Thymus (tissue), 11 donors: ENCODE measurements at regions not wholly inside any gene's neighbourhood (a gene's known extent, or its start where the extent isn't known, plus 50 kb on each side); places are given as distances from the start of the nearest gene placed in this dataset.

Experiments
- DNase-seq, 9 donors: peaks; one replicate each; pipeline ENCODE4 v3.0.0-alpha.2; 2013; ENCODE audit warnings: low spot score in 9 of 9, low read depth in 6 of 9, missing footprints in 1 of 9
- H3K27ac ChIP-seq, 2 donors: one replicate each; pipeline ENCODE4 v1.5.1; 2013; ENCODE audit warnings: control low read depth in 1 of 2, low read depth in 1 of 2, low read length in 1 of 2, mild to moderate bottlenecking in 1 of 2, moderate library complexity in 1 of 2
- H3K27me3 ChIP-seq, 2 donors: one replicate each; pipeline ENCODE4 v1.5.1; 2013; ENCODE audit warnings: low read length in 1 of 2; ENCODE audit not compliant: control insufficient read depth in 2 of 2, insufficient read depth in 1 of 2
- H3K36me3 ChIP-seq, 2 donors: one replicate each; pipeline ENCODE4 v1.5.1; 2013; ENCODE audit warnings: low read length in 1 of 2, mild to moderate bottlenecking in 1 of 2, moderate library complexity in 1 of 2; ENCODE audit not compliant: control insufficient read depth in 2 of 2, insufficient read depth in 2 of 2
- H3K4me1 ChIP-seq, 2 donors: one replicate each; pipeline ENCODE4 v1.5.1; 2013; ENCODE audit warnings: low read length in 2 of 2; ENCODE audit not compliant: control insufficient read depth in 2 of 2, insufficient read depth in 2 of 2
- H3K4me3 ChIP-seq, 2 donors: one replicate each; pipeline ENCODE4 v1.5.1; 2013; ENCODE audit warnings: low read length in 2 of 2, control low read depth in 1 of 2, mild to moderate bottlenecking in 1 of 2
- H3K9me3 ChIP-seq, 2 donors: one replicate each; pipeline ENCODE4 v1.5.1; 2013; ENCODE audit warnings: low read length in 1 of 2, mild to moderate bottlenecking in 1 of 2; ENCODE audit not compliant: control insufficient read depth in 2 of 2, insufficient read depth in 1 of 2
- WGBS: extraction: QIAGEN DNeasy Blood & Tissue Kit; methylation state at CpG from one replicate; pipeline ENCODE4 v1.1.7; 2013; 5-methylcytosine and 5-hydroxymethylcytosine counted together
- donor health status: healthy.

DNA sequence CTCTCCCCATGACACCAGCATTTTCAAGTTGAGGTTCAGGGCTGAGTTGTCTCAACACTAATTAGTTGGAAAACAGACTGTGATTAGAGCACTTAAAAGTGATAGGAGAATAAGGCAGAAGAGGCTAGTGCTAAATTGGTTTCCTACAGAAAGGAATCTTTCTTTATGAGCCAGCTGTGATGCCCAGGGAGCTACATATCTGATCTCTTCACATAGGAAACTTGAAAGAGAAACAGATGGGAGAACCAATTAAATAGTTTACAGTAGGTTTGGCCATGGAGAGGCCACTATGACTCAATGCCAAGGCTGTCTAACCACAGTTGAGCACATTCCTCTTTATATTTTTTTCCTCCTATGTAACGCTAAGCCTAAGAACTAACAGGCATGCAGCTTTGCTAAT is 418.3 kb upstream of the CYRIA start:
- no peak for DNase-seq

DNA sequence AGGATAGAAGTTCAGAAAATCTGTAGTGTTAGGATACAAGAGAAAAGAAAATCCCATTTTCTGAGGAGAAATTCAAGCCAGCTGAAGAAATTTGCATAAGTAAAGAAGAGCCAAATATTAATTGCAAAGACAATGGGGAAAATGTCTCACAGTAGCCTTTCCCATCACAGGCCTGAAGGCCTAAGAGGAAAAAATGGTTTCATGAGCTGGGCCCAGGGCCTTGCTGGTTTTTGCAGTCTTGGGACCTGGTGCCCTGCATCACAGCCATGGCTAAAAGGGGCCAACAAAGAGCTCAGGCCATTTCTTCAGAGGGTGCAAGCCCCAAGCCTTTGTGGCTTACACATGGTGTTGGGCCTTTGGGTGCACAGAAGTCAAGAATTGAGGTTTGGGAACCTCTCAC is 413.6 kb upstream of the CYRIA start:
- H3K9me3 ChIP-seq: peaks cover 2 to 5% of the 10 kb centered on the region in 2 donors
- H3K4me3 ChIP-seq: no peak overlapping the region
- no peaks in the 10 kb centered on the region for H3K36me3 ChIP-seq
- H3K27me3 ChIP-seq: no peaks in the 10 kb centered on the region
- no peak overlapping the region for H3K27ac ChIP-seq
- no peaks in the 10 kb centered on the region for H3K4me1 ChIP-seq
- DNase-seq: no peak

More for the DNA sequence above, 418.3 kb upstream of the CYRIA start:
- H3K9me3 ChIP-seq: peaks cover 2 to 5% of the 10 kb centered on the region in 2 donors
- H3K4me1 ChIP-seq: no peaks in the 10 kb centered on the region
- no peaks in the 10 kb centered on the region for H3K36me3 ChIP-seq
- H3K4me3 ChIP-seq: no peak overlapping the region
- 89% methylated on average over 1 of the region's 1 CpG for WGBS
- H3K27ac ChIP-seq: no peak overlapping the region
- no peaks in the 10 kb centered on the region for H3K27me3 ChIP-seq

DNA sequence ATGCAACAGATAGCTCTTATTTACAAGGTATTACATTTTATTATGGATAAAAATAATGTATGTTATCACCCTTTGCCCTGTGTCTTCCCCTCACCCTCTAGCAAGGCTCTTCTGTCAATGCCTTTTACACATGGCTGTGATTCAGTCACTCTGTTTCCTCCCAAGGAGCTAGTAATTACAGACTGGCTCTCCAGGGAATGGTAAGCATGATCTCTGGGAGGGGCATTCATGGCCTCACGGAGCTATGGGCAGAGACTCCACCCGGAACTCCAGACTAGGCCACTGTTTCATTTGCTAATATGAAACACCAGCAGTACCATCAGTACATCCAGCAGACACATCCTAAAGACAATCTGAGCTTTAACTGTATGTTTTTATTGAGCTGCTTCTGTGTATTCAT is 410.9 kb upstream of the CYRIA start:
- H3K9me3 ChIP-seq: peaks cover 2 to 5% of the 10 kb centered on the region in 2 donors
- H3K27ac ChIP-seq: no peak overlapping the region
- 85% methylated on average over 2 of the region's 2 CpGs for WGBS
- no peak overlapping the region for H3K4me3 ChIP-seq
- no peaks in the 10 kb centered on the region for H3K4me1 ChIP-seq
- H3K36me3 ChIP-seq: no peaks in the 10 kb centered on the region
- H3K27me3 ChIP-seq: no peaks in the 10 kb centered on the region
- no peak for DNase-seq

DNA sequence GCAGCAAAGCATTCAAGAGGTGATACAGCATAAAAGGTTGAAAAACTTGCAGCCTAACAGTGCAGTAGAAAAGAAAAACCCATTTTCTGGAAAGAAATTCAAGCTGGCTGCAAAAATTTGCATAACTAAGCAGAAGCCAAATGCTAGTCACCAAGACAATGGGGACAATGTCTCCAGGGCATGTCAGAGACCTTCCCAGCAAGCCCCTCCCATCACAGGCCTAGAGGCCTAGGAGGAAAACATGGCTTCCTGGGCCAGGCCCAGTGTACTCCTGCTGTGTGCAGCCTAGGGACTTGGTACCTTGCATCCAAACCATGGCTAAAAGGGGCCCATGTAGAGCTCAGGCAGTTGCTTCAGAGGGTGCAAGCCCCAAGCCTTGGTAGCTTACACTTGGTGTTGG is 405.1 kb upstream of the CYRIA start:
- H3K36me3 ChIP-seq: no peaks in the 10 kb centered on the region
- no peak for DNase-seq
- no peak overlapping the region for H3K4me3 ChIP-seq
- H3K9me3 ChIP-seq: peaks cover 0 to 2% of the 10 kb centered on the region in 2 donors
- no peaks in the 10 kb centered on the region for H3K4me1 ChIP-seq
- no peaks in the 10 kb centered on the region for H3K27me3 ChIP-seq
- H3K27ac ChIP-seq: no peak overlapping the region

DNA sequence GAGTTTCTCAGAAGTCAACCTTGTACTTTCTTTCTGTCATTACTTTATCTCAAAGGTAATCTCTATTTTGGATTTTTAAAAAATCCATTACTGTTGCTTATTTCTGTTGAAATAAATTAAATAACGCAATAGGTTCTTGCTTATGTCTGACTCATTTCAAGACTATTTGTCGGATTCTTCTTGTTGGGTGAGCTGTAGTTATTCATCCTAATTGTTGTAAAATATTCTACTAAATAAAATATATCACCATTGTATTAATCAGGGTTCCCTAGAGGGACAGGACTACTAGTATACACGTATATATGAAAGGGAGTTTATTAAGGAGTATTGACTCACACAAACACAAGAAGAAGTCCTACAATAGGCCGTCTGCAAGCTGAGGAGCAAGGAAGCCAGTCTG is 403.9 kb upstream of the CYRIA start:
- Histone ChIP-seq H3K9me3 (peaks cover 0 to 2% of the 10 kb centered on the region in 2 donors), H3K27me3 (no peaks in the 10 kb centered on the region), H3K4me1 (no peaks in the 10 kb centered on the region), H3K27ac (no peak overlapping the region), H3K36me3 (no peaks in the 10 kb centered on the region), H3K4me3 (no peak overlapping the region)
- DNase-seq: no peak
- WGBS: 94% methylated on average over 4 of the region's 4 CpGs

DNA sequence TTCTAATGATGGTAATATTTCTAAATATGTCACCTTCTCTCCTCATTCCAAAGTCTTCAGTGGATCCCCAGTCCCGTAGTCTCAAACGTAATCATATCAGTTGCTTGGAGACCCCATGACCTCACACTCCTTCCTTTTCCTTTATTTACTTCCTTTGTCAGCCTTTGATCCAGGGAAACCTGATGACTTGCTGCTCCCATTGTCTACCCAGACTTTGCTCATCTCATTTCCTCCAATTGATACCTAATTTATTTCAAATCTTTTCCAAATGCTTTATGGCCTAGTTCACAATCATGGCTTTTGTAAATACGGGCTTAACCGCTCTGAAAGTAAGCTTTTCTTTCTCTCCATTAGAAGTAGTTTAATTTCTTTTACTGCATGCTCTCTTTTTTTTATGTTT is 402.4 kb upstream of the CYRIA start:
- Histone ChIP-seq H3K4me3 (no peak overlapping the region), H3K27ac (no peak overlapping the region), H3K9me3 (peaks cover 0 to 2% of the 10 kb centered on the region in 2 donors), H3K27me3 (no peaks in the 10 kb centered on the region), H3K36me3 (no peaks in the 10 kb centered on the region), H3K4me1 (no peaks in the 10 kb centered on the region)
- no peak for DNase-seq
- 95% methylated on average over 4 of the region's 4 CpGs for WGBS

DNA sequence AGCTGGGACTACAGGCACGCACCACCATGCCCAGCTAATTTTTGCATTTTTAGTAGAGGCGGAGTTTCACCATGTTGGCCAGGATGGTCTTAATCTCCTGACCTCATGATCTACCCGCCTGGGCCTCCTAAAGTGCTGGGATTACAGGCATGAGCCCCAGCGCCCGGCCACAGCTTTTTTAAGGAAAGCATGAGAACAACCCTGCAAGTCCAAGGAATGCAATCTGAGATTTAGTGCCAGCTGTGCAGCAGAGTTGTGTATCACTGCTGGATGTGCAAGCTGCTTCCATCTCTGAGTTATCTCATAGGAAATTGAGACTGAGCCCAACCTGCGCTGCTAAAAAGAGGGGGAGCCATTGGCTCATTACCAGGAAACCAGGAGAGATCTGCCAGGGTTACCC is 399.9 kb upstream of the CYRIA start:
- H3K27me3 ChIP-seq: no peaks in the 10 kb centered on the region
- DNase-seq: no peak
- H3K9me3 ChIP-seq: no peaks in the 10 kb centered on the region
- H3K4me1 ChIP-seq: no peaks in the 10 kb centered on the region
- no peak overlapping the region for H3K4me3 ChIP-seq
- no peaks in the 10 kb centered on the region for H3K36me3 ChIP-seq
- no peak overlapping the region for H3K27ac ChIP-seq
- WGBS: 80% methylated on average over 6 of the region's 6 CpGs

DNA sequence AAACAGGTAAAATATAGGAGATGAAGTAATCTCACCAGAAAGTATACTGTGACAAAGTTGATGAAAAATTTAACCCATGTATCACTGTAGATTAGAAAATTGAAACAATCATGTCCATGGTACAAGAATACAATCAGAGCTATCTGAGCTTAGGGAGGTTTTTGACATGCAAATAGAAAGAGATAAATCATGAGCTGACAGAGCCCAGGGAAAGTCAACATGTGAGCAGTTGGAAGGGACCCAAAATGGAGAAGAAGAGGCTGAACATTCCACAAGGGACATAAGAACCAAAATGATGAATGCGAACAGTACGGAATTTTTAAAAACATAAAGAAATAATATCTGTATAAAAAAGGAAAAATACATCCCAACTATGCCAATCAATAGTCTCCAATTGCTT is 395.4 kb upstream of the CYRIA start:
- no peak overlapping the region for H3K4me3 ChIP-seq
- H3K36me3 ChIP-seq: no peaks in the 10 kb centered on the region
- 96% methylated on average over 2 of the region's 2 CpGs for WGBS
- H3K27me3 ChIP-seq: no peaks in the 10 kb centered on the region
- H3K4me1 ChIP-seq: no peaks in the 10 kb centered on the region
- H3K27ac ChIP-seq: no peak overlapping the region
- DNase-seq: no peak
- H3K9me3 ChIP-seq: no peaks in the 10 kb centered on the region

DNA sequence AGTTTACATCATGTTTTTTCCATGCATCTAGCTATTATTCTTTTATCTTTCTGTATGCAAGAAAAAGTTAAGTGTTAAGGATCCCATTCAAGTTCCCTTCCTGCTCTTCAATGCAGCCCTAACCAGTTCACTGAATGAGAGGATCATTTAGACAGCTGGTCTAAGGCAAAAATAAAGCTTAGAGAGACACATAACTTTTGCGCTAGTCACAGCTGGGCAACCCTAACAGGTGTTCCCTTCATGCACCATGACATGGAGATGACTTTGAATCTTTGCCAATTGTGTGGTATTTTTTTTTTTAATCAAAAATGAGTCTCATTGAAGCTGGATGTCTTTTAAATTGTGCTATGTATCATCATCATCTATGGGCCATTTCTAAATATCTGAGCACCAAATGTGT is 393.8 kb upstream of the CYRIA start:
- 4% methylated on average over 1 of the region's 1 CpG for WGBS
- H3K4me1 ChIP-seq: no peaks in the 10 kb centered on the region
- no peaks in the 10 kb centered on the region for H3K27me3 ChIP-seq
- no peaks in the 10 kb centered on the region for H3K9me3 ChIP-seq
- no peak for DNase-seq
- H3K36me3 ChIP-seq: no peaks in the 10 kb centered on the region
- H3K27ac ChIP-seq: no peak overlapping the region
- H3K4me3 ChIP-seq: no peak overlapping the region

DNA sequence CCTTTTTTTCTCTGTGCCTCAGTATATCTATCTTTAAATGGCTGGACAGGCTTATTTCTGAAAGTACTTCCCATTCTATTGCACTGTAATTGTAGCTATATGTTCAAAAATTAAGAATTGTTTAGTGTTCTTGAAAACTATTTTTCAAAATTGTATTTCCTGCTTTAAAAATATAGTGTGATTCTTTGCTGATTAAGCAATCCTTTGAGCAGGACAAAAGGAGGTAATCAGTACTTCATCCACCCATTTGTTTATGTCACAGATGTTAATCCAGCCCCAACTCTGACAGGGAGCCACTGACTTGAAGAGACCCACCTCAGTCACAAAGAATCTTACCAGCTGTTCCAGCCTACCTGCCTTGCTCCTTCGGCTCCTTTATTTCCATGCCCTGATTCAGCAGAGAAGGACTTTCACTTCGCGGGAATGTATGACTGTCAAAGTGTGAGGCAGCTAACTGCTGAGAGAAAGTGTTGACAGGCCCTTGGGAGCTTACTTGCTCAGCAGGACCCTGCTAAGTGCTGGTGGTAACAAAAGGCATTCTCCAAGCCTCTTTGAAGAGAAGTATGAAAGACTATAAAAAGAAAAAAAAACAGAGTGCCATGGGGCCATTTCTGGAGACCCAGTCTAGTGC is 393.3 kb upstream of the CYRIA start:
- no peak overlapping the region for H3K27ac ChIP-seq
- no peaks in the 10 kb centered on the region for H3K9me3 ChIP-seq
- no peaks in the 10 kb centered on the region for H3K4me1 ChIP-seq
- DNase-seq: no peak
- 93% methylated on average over 3 of the region's 3 CpGs for WGBS
- no peaks in the 10 kb centered on the region for H3K27me3 ChIP-seq
- H3K36me3 ChIP-seq: no peaks in the 10 kb centered on the region
- H3K4me3 ChIP-seq: no peak overlapping the region
